Esophagus (tissue), 2 donors: ENCODE measurements at regions not wholly inside any gene's neighbourhood (a gene's known extent, or its start where the extent isn't known, plus 50 kb on each side); places are given as distances from the start of the nearest gene placed in this dataset.

Source experiments
- H3K27ac ChIP-seq, 2 donors: one replicate each; pipeline ENCODE4 v1.5.1; 2013; ENCODE audit warnings: low read depth in 2 of 2, mild to moderate bottlenecking in 2 of 2, inconsistent platforms in 1 of 2, low read length in 1 of 2, moderate library complexity in 1 of 2
- H3K27me3 ChIP-seq, 2 donors: one replicate each; pipeline ENCODE4 v1.6.1; 2013; ENCODE audit warnings: low read length in 2 of 2, control low read depth in 1 of 2, mild to moderate bottlenecking in 1 of 2; ENCODE audit not compliant: insufficient read depth in 2 of 2, control insufficient read depth in 1 of 2
- H3K36me3 ChIP-seq, 2 donors: one replicate each; pipeline ENCODE4 v1.6.1; 2013; ENCODE audit warnings: low read length in 1 of 2; ENCODE audit not compliant: control insufficient read depth in 2 of 2, insufficient read depth in 2 of 2
- H3K4me1 ChIP-seq, 2 donors: one replicate each; pipeline ENCODE4 v1.6.1; 2013; ENCODE audit warnings: low read length in 1 of 2; ENCODE audit not compliant: control insufficient read depth in 2 of 2, insufficient read depth in 2 of 2
- H3K4me3 ChIP-seq, 2 donors: one replicate each; pipeline ENCODE4 v1.5.1; 2013; ENCODE audit warnings: low read length in 2 of 2, mild to moderate bottlenecking in 2 of 2, low read depth in 1 of 2, moderate library complexity in 1 of 2
- H3K9me3 ChIP-seq, 2 donors: one replicate each; pipeline ENCODE4 v1.6.1; 2013; ENCODE audit warnings: mild to moderate bottlenecking in 2 of 2, low read depth in 1 of 2, low read length in 1 of 2, moderate library complexity in 1 of 2; ENCODE audit not compliant: control insufficient read depth in 2 of 2, insufficient read depth in 1 of 2
- WGBS, 2 donors: extraction: QIAGEN DNeasy Blood & Tissue Kit; methylation state at CpG; one replicate each; pipeline ENCODE4 v1.1.7; 2013; 5-methylcytosine and 5-hydroxymethylcytosine counted together
- donor health status: healthy with polysubstance abuse.
- donor health status: Bipolar disorder and iron deficiency.

DNA sequence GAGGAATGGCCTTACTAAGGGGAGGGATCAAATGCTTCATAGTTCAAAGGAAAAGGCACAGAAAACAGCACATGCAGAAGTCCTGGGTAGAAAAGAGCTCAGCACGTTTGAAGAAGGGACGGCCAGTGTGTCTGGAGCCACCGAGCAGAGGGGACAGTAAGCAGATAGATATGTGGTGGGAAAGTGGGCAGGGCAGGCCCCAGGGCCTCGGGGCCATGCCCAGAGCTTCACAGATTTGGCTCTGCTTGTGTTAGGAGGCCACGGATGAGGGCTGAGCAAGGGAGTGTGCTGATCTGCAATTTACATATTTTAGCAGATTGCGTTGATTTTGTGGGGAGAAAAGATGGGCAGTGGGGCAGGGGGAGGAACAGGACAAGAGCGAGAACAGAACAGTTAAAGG is 343.1 kb downstream of the LPIN1 start:
- H3K9me3 ChIP-seq: no peaks in the 10 kb centered on the region
- no peak overlapping the region for H3K27ac ChIP-seq
- no peak overlapping the region for H3K4me3 ChIP-seq
- WGBS, 2 donors: 85 to 90% methylated on average over 7 of the region's 7 CpGs
- no peaks in the 10 kb centered on the region for H3K36me3 ChIP-seq
- H3K27me3 ChIP-seq: peaks cover 0 to 2% of the 10 kb centered on the region in 2 donors
- no peaks in the 10 kb centered on the region for H3K4me1 ChIP-seq

DNA sequence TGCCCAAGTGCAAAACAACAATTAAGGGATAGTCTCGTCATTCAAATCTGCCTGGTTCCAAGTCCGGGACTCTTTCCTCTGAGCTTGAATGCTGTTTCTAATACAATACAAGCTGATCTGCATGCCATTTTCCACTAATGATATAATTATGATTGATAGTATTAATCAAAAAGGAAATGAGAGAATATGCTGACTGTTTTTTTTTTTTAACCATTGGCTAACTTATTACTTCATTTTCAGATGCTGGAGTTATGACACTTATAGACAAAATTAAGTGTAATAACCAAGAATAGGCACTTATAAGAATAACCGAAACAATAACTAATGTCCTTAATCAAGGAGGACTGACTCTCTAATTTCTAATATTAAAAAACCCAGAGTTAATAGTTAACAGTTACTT is 343.6 kb downstream of the LPIN1 start:
- WGBS, 2 donors: 92 to 95% methylated on average over 3 of the region's 3 CpGs
- H3K36me3 ChIP-seq: no peaks in the 10 kb centered on the region
- H3K27ac ChIP-seq: no peak overlapping the region
- H3K4me1 ChIP-seq: no peaks in the 10 kb centered on the region
- no peaks in the 10 kb centered on the region for H3K9me3 ChIP-seq
- H3K4me3 ChIP-seq: no peak overlapping the region
- peaks cover 0 to 2% of the 10 kb centered on the region in 2 donors for H3K27me3 ChIP-seq

DNA sequence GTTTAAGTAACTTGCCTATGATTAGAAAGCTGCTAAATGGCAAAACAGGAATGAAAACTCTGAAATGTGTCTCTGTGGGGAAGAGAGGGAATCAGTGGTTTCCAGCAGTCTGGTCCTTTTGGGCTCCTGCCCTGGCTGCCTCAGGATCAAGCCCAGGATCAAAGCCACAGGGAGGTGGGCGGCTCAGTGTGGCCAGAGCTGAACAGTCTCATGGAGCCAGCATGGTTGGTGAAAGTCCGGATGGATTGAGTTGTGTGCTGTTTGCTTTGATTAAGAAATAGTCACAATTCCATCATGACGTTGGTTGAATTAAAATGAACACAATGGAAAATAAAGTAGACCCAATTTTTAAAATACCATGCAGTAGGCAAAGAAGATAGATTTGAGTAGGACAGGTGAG is 344.2 kb downstream of the LPIN1 start:
- WGBS, 2 donors: 76 to 84% methylated on average over 3 of the region's 3 CpGs
- no peak overlapping the region for H3K4me3 ChIP-seq
- H3K9me3 ChIP-seq: no peaks in the 10 kb centered on the region
- no peak overlapping the region for H3K27ac ChIP-seq
- H3K4me1 ChIP-seq: no peaks in the 10 kb centered on the region
- no peaks in the 10 kb centered on the region for H3K36me3 ChIP-seq
- H3K27me3 ChIP-seq: peaks cover 0 to 2% of the 10 kb centered on the region in 2 donors

DNA sequence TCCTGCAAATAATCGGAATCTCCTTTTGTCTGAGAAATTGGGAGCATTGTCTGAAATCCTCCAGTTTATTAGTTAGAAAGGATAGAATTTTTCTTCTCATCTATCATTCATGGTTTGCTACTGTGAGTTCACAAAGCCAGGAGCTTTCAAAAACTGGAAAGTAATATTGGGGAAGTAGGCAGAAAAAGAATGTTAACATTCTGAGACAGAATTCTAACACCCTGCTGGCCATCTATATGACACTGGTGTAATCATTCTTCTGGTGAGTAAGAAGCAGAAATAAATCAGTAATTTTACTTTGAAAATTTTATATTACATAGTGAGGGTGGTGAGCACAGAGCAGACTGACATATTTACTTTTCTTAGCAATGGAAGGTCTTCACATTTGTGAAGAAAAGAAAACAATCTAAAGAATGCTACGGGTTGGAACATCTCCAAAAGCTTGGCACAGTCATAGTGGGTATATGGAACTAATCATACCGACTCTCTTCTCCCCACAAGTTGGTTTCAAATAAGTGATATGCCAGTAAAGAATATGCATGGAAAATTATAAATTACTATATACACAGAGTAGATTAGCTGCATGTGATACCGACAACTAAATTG is 344.9 kb downstream of the LPIN1 start:
- peaks cover 0 to 2% of the 10 kb centered on the region in 2 donors for H3K27me3 ChIP-seq

DNA sequence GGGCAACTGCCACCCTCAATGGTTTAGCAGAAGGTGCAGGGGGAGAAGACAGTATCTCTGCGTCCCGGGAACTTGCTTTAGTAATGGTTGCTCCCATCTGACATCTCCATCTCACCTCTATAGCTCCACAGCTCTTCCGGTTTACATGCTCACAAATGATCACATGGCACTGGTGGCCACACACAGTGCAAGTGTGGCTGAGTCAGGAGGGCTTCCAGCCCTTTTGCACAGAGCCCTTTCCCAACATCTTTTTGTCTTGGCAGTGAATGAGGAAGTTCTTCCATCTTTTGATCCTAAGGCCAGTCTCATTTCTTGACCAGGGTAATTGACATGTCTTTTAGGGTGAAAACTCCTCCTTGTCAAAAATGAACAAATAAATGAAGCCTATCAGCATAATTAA is 347.7 kb downstream of the LPIN1 start:
- Histone ChIP-seq H3K4me1 (no peaks in the 10 kb centered on the region), H3K4me3 (no peak overlapping the region), H3K27me3 (peaks cover 0 to 2% of the 10 kb centered on the region in 2 donors), H3K27ac (no peak overlapping the region), H3K9me3 (no peaks in the 10 kb centered on the region), H3K36me3 (no peaks in the 10 kb centered on the region)
- WGBS, 2 donors: 95 to 96% methylated on average over 3 of the region's 3 CpGs

More for the DNA sequence above, 344.9 kb downstream of the LPIN1 start:
- Histone ChIP-seq H3K27ac (no peak overlapping the region), H3K36me3 (no peaks in the 10 kb centered on the region), H3K9me3 (no peaks in the 10 kb centered on the region), H3K4me1 (no peaks in the 10 kb centered on the region), H3K4me3 (no peak overlapping the region)
- WGBS, 2 donors: 70 to 74% methylated on average over 4 of the region's 4 CpGs

DNA sequence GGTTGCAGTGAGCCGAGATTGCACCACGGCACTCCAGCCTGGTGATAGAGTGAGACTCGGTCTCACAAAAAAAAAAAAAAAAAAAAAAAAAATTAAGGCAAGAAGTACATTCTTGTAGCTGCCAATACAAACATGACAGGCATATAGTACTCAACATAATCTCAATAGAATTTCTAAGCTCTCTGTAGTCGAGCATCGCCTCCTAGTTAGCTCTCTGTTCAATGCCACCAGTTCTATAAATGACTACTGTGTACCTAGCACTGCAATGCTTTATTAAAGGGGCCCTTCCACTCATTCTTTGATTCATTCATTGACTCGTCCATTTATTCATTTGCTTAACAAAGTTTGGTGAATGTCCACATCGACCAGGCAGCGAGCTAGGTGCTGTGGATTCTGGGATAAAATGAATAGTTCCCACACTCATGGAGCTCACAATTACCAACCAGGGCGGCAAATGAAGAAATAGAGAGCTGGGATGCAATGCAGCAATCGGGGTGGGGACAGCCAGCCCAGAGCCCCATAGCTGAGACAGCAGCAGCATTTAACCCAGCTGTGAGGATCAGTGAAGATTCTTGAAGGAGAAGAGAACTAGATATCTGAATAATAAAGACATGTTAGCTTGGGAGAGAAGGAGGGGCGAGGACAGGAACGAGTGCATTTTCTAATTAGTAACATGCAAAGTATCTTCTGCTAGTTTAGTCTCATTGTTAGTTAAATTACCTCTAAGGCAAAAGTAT is 349.8 kb downstream of the LPIN1 start:
- H3K36me3 ChIP-seq: no peaks in the 10 kb centered on the region
- H3K27ac ChIP-seq: no peak overlapping the region
- no peaks in the 10 kb centered on the region for H3K27me3 ChIP-seq
- no peaks in the 10 kb centered on the region for H3K4me1 ChIP-seq
- 82 to 84% methylated on average over 12 of the region's 12 CpGs for WGBS, 2 donors
- H3K9me3 ChIP-seq: no peaks in the 10 kb centered on the region
- H3K4me3 ChIP-seq: no peak overlapping the region

DNA sequence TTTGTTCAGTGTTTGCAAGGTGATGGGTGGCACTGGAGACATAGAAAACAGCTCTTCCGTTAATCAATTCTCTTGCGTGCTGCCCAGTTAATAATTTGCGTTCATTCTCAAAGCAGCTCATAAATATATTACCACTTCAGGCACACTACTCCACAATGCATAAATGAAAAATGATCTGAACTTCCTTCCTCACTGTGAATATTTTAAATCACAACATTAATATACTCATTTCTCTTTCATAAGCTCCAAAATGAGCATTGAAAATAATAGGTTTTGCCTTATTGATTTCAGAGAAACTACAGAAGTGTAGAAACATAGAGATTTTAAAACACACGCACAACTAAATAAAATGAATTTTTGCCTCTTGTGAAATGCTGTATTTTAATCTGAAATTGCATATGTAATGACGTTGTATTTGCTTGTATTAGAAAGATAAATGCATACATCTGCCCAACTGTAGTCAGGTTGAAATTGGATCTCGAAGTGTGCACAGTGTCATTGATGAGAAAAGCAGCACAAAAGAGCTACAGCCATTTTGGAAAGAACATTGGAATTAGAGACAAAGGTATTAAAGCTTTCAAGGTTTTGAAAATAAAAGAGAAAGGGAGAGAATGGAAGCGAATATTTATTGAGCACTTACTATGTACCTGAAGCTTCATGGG is 350.5 kb downstream of the LPIN1 start:
- no peaks in the 10 kb centered on the region for H3K4me1 ChIP-seq
- no peaks in the 10 kb centered on the region for H3K36me3 ChIP-seq
- 75 to 87% methylated on average over 7 of the region's 7 CpGs for WGBS, 2 donors
- H3K4me3 ChIP-seq: no peak overlapping the region
- H3K9me3 ChIP-seq: peaks cover 0 to 4% of the 10 kb centered on the region in 2 donors
- no peaks in the 10 kb centered on the region for H3K27me3 ChIP-seq
- no peak overlapping the region for H3K27ac ChIP-seq

DNA sequence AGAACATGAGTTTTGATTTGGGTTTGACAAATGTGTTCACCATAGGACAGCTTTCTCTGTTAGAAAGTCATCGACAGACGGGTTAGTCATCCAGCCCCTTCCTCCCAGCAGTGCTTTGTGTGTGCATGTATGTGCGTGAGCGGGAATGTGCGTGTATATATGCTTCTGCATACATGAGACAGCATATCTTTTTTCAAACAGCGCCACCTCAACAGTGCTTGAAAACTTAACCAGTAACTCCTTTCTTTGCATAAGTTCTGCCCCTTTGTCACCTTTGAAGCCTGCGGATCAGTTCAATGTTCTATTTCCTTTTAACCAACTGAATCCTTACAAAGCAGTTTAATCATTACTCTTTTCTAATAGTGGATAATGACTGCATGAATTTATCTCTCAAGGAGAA is 351.4 kb downstream of the LPIN1 start:
- 90 to 95% methylated on average over 7 of the region's 7 CpGs for WGBS, 2 donors
- no peaks in the 10 kb centered on the region for H3K36me3 ChIP-seq
- no peaks in the 10 kb centered on the region for H3K27me3 ChIP-seq
- no peak overlapping the region for H3K4me3 ChIP-seq
- no peak overlapping the region for H3K27ac ChIP-seq
- H3K9me3 ChIP-seq: peaks cover 0 to 4% of the 10 kb centered on the region in 2 donors
- H3K4me1 ChIP-seq: no peaks in the 10 kb centered on the region

DNA sequence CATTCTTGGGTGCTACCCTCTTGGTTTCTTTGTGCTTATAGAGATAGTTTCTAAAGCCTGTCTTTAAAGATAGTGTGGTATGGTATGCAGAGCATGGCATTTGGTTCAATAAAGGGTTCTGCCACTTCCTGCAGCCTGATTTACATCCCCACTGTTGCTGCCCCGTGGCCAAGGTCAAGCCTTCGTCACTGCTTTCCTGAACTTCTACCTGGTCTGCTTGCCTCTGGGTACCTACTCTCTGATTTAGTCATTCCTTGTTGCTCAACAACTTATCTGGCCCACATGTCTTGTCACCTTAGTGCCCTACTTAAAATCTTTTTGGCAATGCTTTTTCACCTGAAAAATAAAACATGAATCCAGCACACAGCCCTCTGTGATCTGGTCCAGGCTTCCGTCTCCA is 352.9 kb downstream of the LPIN1 start:
- Histone ChIP-seq H3K27me3 (no peaks in the 10 kb centered on the region), H3K4me3 (no peak overlapping the region), H3K36me3 (no peaks in the 10 kb centered on the region), H3K4me1 (no peaks in the 10 kb centered on the region), H3K9me3 (peaks cover 0 to 4% of the 10 kb centered on the region in 2 donors), H3K27ac (no peak overlapping the region)
- 75 to 81% methylated on average over 3 of the region's 3 CpGs for WGBS, 2 donors
